HL-60/S4 treated with retinoic acid at 250 ng/mL for 4 days and 3 days (cell line): ENCODE measurements at regions not wholly inside any gene's neighbourhood (a gene's known extent, or its start where the extent isn't known, plus 50 kb on each side); places are given as distances from the start of the nearest gene placed in this dataset.

Experiments used
- in situ Hi-C: fragments of 300-500 bp; cut with MboI; formaldehyde crosslinking; loops from 2 replicates; pipeline ENCODE4 v1.7.0; 2022; ENCODE audit warnings: low sequenced_read_pairs

GRCh38 chr4:89665662-89666061, 171.3 kb downstream of the SNCA start:
- in situ Hi-C loops, result no loop called here

GRCh38 chr4:89664521-89664920, 172.4 kb downstream of the SNCA start:
- in situ Hi-C loops, result no loop called here

DNA sequence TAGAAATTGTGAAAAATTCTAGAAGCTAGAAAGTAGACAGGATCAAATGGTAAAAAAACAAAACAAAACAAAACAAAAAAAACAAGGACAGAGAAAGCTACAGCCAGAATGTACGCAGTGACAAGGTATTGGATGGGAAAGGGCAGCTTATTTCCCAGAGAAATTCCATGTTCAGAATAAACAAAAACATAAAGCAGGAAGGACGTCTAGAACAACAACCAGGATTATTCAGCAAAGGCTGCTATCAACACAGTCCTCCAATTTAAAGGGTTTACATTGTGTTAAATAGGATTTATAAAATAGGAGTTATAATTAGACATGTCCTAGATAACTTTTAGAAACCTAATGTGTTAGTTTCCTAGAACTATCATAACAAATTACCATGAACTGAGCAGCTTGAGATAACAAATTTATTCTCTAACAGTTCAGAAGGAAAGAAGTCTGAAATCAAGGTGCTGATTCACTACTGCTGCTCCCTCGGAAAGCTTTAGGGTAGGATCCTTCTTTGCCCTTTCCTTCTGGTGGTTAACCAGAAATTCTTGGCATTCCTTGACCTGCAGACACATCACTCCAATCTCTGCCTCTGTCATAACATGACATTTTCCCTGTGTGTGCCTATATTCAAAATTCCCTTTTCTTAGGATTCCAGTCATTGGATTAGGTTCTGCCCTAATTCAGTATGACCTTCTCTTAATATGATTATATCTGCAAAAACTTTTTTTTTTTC, 175.6 kb downstream of the SNCA start:
- in situ Hi-C loops, result no loop called here

DNA sequence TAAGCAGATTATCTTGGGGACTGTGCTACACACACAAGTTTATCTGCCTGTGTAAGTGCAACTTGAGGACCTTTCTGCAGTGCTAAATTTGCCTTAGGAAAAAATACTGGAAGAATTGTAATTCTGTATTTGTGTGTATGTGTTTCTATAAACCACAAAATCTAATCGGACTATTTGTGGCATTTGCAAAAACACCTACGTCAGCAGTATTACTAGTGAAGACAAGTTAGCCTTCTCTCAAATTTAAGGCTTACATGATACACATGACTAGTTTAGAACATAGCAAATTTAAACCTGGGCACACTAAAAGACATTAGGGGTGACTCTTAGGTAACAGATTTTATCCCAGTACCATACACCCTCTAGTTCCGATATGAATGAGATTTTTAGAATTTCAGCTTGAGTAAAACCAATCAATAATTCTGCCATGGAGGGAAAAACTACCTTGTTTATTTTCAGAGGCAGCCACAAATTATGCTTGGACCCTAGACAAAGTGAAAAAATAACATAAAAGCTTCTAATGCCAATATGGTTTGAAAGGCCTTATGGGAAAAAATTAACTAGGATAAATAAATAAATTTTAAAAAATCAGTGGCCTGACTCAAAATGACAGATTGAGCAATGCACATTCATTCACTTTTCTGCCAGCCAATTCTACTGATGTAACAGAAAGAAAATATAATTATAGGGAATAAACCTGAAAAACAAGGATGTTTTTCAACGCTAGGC, 176.4 kb downstream of the SNCA start:
- in situ Hi-C loops, result no loop called here

DNA sequence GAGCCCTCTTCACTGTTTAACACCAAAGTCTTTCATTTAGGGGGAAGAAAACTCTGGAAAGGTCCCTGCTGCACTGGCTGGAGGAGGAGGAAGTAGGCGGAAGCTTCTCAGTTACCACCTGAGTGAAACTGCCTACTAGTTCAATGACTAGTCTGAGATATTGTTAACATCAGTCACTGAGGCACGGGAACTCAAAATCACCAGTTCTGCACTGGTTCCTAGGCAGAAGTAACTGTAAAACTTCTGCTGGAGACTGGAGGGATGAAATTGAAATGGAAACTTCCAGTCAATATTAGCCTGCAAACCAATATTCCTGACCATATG, 178.3 kb downstream of the SNCA start:
- in situ Hi-C loops, result no loop called here

DNA sequence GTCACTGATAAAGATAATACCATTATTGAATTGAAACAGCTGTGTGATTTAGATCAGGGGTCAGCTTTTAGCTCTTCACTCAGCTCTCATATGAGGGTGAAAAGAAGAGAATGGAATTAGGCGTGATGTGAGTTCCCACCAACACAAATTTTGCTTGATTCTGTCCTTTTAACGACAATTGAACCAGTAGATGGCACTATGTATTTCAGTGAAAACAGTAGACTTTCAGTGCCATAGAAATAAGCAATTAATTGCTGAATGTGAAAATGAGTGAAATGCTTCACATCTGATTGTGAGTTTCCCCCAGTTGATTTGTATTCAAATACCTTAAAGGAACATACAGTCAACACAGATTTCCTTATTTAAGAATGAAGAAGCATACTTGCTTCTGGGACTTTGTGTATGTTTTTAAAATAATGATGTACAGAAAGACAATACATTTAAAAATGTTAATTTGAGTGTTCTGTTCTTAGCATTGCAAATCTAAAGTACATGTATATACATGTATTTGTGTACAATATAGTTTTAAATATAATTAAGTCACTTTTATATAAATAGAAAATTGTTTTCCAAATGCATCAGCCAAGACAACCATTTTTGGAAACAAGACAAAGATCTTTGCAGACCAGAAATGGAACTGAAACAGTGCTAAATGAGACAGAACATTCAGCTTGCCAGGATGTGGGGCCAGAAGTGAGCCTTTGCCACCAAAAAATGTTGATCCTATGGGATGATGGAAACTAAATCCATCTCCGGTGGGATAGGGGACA, 178.8 kb downstream of the SNCA start:
- in situ Hi-C loops, result no loop called here

DNA sequence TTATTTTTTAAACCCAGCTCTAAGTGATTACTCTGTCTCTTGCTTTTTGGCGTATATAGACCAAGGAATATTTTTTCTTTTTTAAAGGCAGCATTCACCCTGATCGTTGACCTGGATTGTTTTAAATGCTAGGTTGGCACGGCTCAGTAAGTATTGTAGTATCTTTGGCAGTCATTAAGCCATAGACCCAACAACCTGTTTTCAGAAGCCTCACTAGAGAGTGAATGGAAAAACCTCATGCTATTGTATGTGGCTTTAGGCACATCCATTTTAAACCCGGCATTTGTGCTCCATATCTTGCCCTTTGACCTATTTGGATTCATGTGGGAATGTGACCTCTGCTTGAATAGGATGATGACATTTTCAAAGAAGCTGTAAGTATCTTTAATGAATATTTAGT, 183.9 kb downstream of the SNCA start:
- in situ Hi-C loops, result no loop called here

DNA sequence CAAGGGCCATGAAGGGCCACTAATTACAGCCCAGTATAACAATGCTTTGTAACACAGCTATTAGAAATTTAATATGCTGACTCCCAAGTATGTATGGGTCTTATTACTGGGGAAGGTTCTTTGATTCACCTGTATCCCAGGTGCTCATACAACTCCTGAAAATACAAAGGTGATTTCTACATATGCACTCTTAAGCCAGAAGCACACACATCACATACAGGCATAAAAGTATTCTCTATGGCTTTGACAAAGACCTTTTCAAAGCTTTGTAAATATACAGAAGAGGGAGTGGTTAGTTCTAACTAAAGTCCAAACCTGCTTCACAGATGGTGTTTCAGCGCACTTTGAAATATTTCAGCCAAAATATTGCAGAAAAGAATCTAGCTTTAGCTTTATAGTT, 191.5 kb downstream of the SNCA start:
- in situ Hi-C loops, result no loop called here

- in situ Hi-C loops, result no loop called here
Measured at GRCh38 chr4:89641367-89641687, 195.6 kb downstream of the SNCA start.

GRCh38 chr4:89640620-89641366, 196.2 kb downstream of the SNCA start:
- in situ Hi-C loops, result no loop called here

DNA sequence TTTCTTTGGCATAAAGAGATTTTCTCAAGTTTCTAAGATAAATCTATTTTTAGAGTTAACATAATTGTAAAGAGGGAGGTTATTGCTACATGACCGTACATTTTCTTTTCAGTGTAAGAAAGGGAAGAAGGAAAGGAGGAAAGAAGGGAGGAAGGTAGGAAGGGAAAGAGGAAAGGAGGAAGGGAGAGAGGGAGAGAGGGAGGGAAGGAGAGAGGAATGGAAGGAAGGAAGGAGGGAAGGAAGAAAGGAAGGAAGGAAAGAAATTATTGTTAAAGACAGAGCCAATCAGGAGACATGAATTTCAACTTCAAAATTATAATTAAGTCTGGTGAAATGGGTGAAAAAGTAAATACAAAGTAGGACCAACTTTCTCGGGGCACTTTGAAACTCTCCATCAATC, 197.6 kb downstream of the SNCA start:
- in situ Hi-C loops, result no loop called here

GRCh38 chr4:89625599-89626293, 211.2 kb downstream of the SNCA start:
- in situ Hi-C loops, result no loop called here

- in situ Hi-C loops, result no loop called here
Measured at GRCh38 chr4:89619206-89619962, 217.6 kb downstream of the SNCA start.

- in situ Hi-C loops, result no loop called here
Measured at GRCh38 chr4:89618151-89618550, 218.8 kb downstream of the SNCA start.

DNA sequence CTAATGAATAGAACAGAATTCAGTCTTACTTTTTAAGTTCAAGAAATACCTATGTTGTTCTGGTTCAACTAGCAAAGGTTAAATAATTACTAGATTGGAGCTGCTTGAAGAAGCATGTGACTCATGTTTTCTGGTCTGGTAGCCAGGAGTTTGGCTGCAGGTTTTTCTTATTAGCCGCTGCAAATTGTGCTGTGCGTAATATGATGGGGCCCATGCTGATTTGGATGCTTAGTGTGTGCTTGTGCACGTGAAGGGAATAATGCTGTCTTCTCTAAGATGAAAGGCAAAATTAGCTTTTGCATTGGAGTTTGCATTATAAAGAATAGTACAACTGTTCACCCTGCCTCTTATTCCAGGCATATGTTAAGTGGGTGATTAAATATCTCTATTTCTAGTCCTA, 219.6 kb downstream of the SNCA start:
- in situ Hi-C loops, result no loop called here

GRCh38 chr4:89616382-89616781, 220.6 kb downstream of the SNCA start:
- in situ Hi-C loops, result no loop called here

GRCh38 chr4:89615051-89615450, 221.9 kb downstream of the SNCA start:
- in situ Hi-C loops, result no loop called here

GRCh38 chr4:89614155-89614554, 222.8 kb downstream of the SNCA start:
- in situ Hi-C loops, result no loop called here

DNA sequence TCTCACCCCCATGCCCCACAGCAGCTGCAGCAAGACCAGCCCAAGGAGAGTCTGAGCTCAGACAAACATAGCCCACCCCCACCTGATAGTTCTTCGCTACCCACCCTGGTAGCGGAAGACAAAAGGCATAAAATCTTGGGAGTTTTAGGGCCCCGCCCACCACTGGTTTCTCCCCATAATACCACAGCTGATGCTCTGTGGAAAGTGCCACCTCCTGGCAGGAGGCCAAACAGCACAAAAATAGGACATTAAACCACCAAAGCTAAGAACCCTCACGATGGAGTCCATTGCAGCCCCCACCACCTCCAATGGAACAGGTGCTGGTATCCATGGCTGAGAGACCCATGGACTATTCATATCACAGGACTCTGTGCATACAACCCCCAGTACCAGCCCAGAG, 226.7 kb downstream of the SNCA start:
- in situ Hi-C loops, result no loop called here

GRCh38 chr4:89609756-89610155, 227.2 kb downstream of the SNCA start:
- in situ Hi-C loops, result no loop called here
